ENCODE measurements at regions not wholly inside any gene's neighbourhood (a gene's known extent, or its start where the extent isn't known, plus 50 kb on each side); places are given as distances from the start of the nearest gene placed in this dataset.

GRCh38 chr1:25055961-25056360 is 125.9 kb upstream of the RUNX3 start:
- DNase-seq (ENCODE audit: low spot score) = no peak

GRCh38 chr1:25055324-25055780 is 125.3 kb upstream of the RUNX3 start:
- DNase-seq (ENCODE audit: low spot score) = no peak

- DNase-seq (ENCODE audit: low spot score) = no peak
Observed at GRCh38 chr1:25054526-25055323, 124.6 kb upstream of the RUNX3 start.

- no peak for DNase-seq (ENCODE audit: low spot score)
Observed at GRCh38 chr1:25053576-25054250, 123.6 kb upstream of the RUNX3 start.

GRCh38 chr1:25051906-25052305 is 121.8 kb upstream of the RUNX3 start:
- no peak for DNase-seq (ENCODE audit: low spot score)

- no peak for DNase-seq (ENCODE audit: low spot score)
Observed at GRCh38 chr1:25051504-25051903, 121.4 kb upstream of the RUNX3 start.

GRCh38 chr1:25050165-25050564 is 120.1 kb upstream of the RUNX3 start:
- DNase-seq (ENCODE audit: low spot score) = no peak

- DNase-seq (ENCODE audit: low spot score) = no peak
Observed at GRCh38 chr1:25049190-25049589, 119.1 kb upstream of the RUNX3 start.

- DNase-seq (ENCODE audit: low spot score) = no peak
Observed at GRCh38 chr1:25048728-25049127, 118.7 kb upstream of the RUNX3 start.

GRCh38 chr1:25047506-25048240 is 117.6 kb upstream of the RUNX3 start:
- DNase-seq (ENCODE audit: low spot score) = no peak

- DNase-seq (ENCODE audit: low spot score) = no peak
Observed at GRCh38 chr1:25046194-25046532, 116.1 kb upstream of the RUNX3 start.

- DNase-seq (ENCODE audit: low spot score) = no peak
Observed at GRCh38 chr1:25045480-25046193, 115.6 kb upstream of the RUNX3 start.

GRCh38 chr1:25043228-25043580 is 113.1 kb upstream of the RUNX3 start:
- DNase-seq (ENCODE audit: low spot score) = no peak

GRCh38 chr1:25042331-25043227 is 112.5 kb upstream of the RUNX3 start:
- DNase-seq (ENCODE audit: low spot score) = no peak

- DNase-seq (ENCODE audit: low spot score) = no peak
Observed at GRCh38 chr1:25041916-25042315, 111.8 kb upstream of the RUNX3 start.

GRCh38 chr1:25040122-25040685 is 110.1 kb upstream of the RUNX3 start:
- no peak for DNase-seq (ENCODE audit: low spot score)

GRCh38 chr1:25039229-25039628 is 109.2 kb upstream of the RUNX3 start:
- DNase-seq (ENCODE audit: low spot score) = no peak

- DNase-seq (ENCODE audit: low spot score) = no peak
Observed at GRCh38 chr1:25038699-25039098, 108.6 kb upstream of the RUNX3 start.

- no peak for DNase-seq (ENCODE audit: low spot score)
Observed at GRCh38 chr1:25037174-25038074, 107.3 kb upstream of the RUNX3 start.

- DNase-seq (ENCODE audit: low spot score) = no peak
Observed at GRCh38 chr1:25036117-25036546, 106.1 kb upstream of the RUNX3 start.
